Activated gamma-delta T cell (primary cell): ENCODE measurements at regions not wholly inside any gene's neighbourhood (a gene's known extent, or its start where the extent isn't known, plus 50 kb on each side); places are given as distances from the start of the nearest gene placed in this dataset.

Experiments
- DNase-seq: peaks from one replicate; lab custom pipeline; 2025; lab: John Stamatoyannopoulos, UW

- no peak for DNase-seq
Measured at GRCh38 chr2:59985923-59986322, 567.5 kb downstream of the BCL11A start.

DNA sequence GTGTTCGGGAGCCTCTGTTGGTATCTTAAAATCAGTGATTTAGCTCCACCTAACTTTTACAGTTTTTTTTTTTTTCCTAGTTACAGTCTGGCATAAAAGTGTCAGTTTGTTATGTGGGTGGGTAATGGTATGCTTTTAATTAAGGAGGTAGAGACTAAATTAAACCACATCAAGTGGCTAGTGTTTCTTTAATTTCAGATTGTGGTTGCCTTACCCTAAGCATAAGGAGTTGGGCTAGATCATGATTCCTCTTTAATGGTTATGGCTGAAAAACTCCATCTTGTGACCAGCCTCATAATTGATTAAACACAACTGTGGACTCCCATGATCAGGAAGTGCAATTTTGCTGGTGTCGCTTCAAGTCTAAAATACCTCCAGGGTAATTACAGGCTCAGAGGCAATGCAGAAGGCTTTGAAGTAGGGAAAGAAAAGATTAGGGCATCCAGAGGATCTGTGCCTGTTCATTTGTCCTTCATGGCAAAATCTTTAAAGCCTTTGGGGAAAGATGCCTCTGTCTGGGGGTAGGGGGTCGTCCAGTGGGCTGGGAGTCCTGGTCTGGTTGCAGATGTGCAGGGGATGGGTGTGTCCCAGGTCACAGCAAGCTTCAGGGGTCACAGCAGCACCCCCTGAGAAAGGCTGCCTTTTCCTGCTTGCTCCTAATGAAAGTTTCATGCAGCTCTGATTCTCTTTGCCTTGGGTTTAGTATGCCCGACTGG is 579.2 kb downstream of the BCL11A start:
- no peak for DNase-seq

DNA sequence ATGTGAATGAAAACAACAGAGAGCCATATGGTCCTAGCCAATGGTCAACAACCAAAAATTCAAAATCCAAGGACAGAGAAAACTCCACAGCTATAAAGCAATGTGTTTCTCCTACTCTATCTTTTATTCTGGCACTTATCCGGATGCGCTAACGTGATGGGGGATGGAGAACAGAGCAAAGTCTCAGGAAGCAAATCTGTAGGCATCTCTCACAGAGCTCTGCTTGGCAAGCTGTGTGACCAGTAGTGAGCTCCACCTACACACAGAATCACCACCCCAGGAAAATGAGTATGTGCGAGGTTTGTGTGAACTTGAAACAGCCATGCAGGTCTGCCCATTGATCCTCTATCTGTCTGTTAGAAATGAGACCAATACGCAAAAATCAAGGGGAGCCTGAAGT is 584.3 kb downstream of the BCL11A start:
- no peak for DNase-seq

GRCh38 chr2:59968441-59968840 is 585.0 kb downstream of the BCL11A start:
- DNase-seq, result no peak

DNA sequence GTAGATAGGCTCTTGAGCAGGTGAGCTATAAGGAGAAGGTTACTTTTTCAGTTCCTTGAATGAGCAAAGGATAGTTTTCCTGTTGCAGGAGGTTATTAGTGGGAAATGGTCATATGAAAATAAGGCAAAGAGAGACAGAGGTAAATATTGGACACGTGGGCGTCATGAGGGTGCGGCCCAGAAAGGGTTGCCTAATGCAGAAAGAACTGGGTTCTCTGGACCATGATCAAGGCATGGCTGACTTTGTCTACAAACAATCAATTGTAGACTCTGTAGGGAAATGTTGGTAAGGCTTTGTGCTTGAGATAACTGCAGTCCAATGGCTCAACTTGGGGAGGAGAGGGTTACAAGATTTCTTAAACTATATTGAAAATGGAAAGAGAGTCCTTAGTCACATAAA is 585.8 kb downstream of the BCL11A start:
- DNase-seq, result no peak

- DNase-seq, result no peak
Measured at GRCh38 chr2:59963157-59963556, 590.3 kb downstream of the BCL11A start.

DNA sequence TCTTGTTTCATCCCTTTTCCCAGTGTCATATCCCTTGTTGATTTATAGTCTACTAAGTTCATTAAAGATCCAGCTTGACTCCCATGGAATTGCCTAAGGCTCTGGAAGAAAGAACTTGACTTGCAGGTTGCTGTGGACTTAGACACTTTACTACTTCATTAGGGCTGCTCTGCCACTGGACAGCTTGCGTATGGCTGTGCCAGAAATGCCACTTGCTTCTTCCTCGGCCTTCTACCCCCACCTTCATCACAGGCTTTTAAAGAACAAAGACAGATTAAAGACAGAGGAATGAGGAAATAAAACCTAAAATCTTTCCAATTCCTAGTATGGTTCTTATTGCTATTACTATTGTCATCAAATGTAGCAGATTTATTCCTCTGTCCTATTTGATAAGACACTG is 591.7 kb downstream of the BCL11A start:
- no peak for DNase-seq

- DNase-seq, result no peak
Measured at GRCh38 chr2:59959944-59960343, 593.5 kb downstream of the BCL11A start.

- no peak for DNase-seq
Measured at GRCh38 chr2:59957504-59957903, 596.0 kb downstream of the BCL11A start.

DNA sequence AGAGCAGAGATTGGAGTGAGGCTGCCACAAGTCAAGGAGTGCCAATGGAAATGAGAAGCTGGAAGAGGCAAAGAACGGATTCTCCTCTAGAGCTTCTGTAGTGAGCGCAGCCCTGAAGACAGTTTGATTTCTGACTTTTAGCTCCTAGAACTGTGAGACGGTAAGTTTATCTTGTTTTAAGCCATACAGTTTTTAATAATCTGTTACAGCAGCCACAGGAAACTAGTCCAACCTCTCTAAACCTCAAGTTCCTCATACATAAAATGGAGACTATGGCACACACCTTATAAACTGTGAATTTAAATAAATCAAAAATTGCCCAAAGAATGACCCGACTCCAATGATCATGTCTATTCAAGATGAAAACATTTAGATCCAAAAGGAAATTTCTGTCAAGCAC is 596.5 kb downstream of the BCL11A start:
- no peak for DNase-seq

- DNase-seq, result no peak
Measured at GRCh38 chr2:59947917-59948541, 605.4 kb downstream of the BCL11A start.

- DNase-seq, result no peak
Measured at GRCh38 chr2:59947209-59947608, 606.2 kb downstream of the BCL11A start.

- no peak for DNase-seq
Measured at GRCh38 chr2:59939236-59939635, 614.2 kb downstream of the BCL11A start.

DNA sequence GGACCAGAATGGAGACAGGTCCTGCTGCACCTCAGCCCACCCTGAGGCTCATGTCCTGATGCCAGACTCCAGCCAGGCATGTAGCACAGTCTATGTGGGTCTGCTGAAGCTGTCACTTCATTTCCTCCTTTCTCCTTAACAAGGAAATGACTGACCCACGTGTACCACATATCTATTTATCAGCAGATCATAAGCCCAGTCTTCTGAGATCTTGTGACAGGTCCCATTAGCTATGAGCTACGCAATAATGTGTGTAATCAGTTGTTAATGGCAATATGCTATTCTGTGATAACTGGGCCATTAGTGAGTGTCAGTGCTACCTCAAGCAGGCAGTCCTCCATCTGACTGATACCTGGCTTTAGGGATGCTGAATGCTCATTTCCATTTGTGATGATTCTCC is 615.3 kb downstream of the BCL11A start:
- DNase-seq, result no peak

GRCh38 chr2:59936048-59936447 is 617.4 kb downstream of the BCL11A start:
- DNase-seq, result no peak

DNA sequence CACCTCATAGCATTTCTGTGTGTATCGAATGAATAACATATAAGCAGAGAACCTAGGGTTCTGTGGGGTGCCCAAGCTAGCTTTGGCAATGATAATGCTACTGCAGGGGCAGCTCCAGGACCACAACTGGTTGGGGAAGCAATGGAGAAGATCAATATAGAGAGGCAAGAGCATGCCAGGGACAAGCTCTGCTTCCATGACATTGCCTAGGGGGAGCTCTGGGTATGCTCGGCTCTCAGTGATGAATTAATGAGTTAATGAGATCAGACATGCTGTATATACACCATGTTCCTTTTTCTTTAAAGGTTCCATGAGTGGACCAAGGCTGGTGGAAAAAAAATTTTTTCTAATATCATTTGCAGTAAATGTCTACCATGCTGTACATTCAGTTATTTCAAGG is 618.4 kb downstream of the BCL11A start:
- no peak for DNase-seq

- DNase-seq, result no peak
Measured at GRCh38 chr2:59933948-59934347, 619.5 kb downstream of the BCL11A start.

GRCh38 chr2:59932341-59932740 is 621.1 kb downstream of the BCL11A start:
- DNase-seq, result no peak

GRCh38 chr2:59930430-59930829 is 623.0 kb downstream of the BCL11A start:
- DNase-seq, result no peak

- no peak for DNase-seq
Measured at GRCh38 chr2:59926731-59927130, 626.7 kb downstream of the BCL11A start.

DNA sequence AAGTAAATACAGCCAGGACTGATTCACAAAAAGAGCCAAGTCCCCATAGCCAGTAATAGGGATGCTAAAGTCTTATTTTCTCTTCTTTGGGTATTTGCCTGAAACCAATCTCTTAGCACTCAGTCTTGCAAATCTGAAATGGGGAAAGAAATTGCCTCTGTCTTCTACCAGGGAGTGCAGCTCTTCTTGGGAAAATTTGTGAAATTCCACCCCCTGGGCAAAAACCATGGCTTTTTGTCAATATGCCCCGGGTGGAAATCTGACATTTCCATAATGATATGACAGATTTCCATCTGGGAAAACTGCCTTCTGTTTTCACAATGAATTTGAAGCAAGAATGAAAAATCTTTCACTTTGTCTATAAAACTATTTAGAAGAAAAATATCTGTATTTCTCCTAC is 628.1 kb downstream of the BCL11A start:
- DNase-seq, result no peak

DNA sequence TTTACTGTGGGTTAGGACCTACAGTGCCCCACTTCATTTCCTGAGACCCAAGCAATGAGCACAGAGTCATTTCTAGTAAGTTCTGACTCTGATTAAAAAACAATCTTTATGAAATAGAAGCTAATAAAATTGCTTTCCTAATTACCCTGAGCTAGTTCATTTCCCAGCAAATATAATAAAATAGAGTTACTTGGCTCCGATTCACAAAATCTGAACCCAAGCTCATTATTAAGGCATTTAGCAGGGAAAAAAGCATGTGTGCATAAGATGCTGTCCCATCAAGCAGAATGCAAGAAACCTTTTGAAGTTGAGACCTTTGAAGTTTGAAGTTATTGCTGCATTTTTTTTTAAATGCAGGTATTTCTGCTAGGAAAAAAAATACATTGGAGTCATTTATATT is 629.1 kb downstream of the BCL11A start:
- DNase-seq, result no peak

GRCh38 chr2:59922450-59922849 is 631.0 kb downstream of the BCL11A start:
- no peak for DNase-seq

GRCh38 chr2:59921743-59922142 is 631.7 kb downstream of the BCL11A start:
- no peak for DNase-seq
